WTC11 (cell line): ENCODE measurements at regions not wholly inside any gene's neighbourhood (a gene's known extent, or its start where the extent isn't known, plus 50 kb on each side); places are given as distances from the start of the nearest gene placed in this dataset.

Source experiments
- ATAC-seq: fragments of 200-7000 bp; cut with Tn5 transposase; 2 replicates; pipeline ENCODE4 v1.10.0; 2021; ENCODE audit warnings: mild to moderate bottlenecking, moderate library complexity
- CTCF ChIA-PET: fragments of 300-600 bp; sonication (Branson Sonifier 250); formaldehyde crosslinking; loops from one replicate; lab custom pipeline; 2021; ENCODE audit warnings: antibody characterized with exemption; lab: Charles Lee
- POLR2A ChIA-PET: fragments of 350-600 bp; sonication (Branson Sonifier 250); formaldehyde crosslinking; loops from one replicate; lab custom pipeline; 2021; ENCODE audit warnings: antibody characterized with exemption; lab: Charles Lee
- DNase-seq: peaks from one replicate; pipeline ENCODE4 v3.0.0; 2021; ENCODE audit warnings: low spot score
- H3K27ac Mint-ChIP-seq: 2 replicates; pipeline ENCODE4 v1.8.0; 2021; ENCODE audit warnings: mixed read lengths
- H3K27me3 Mint-ChIP-seq: 2 replicates; pipeline ENCODE4 v1.8.0; 2021; ENCODE audit warnings: low read depth, mild to moderate bottlenecking, moderate library complexity, mixed read lengths
- H3K36me3 Mint-ChIP-seq: 2 replicates; pipeline ENCODE4 v1.8.0; 2021; ENCODE audit warnings: mixed read lengths
- H3K4me1 Mint-ChIP-seq: 2 replicates; pipeline ENCODE4 v1.8.0; 2022; ENCODE audit warnings: mixed read lengths
- H3K4me3 Mint-ChIP-seq: 2 replicates; pipeline ENCODE4 v1.8.0; 2021; ENCODE audit warnings: mild to moderate bottlenecking, moderate library complexity, mixed read lengths
- H3K9me3 Mint-ChIP-seq: 2 replicates; pipeline ENCODE4 v1.8.0; 2021; ENCODE audit warnings: mixed read lengths
- ELF4 ChIP-seq: sonication (generic); formaldehyde crosslinking; IDR thresholded peaks from 2 replicates; pipeline ENCODE4 v1.8.1; 2022; ENCODE audit warnings: low read depth, mild to moderate bottlenecking, moderate library complexity, missing genetic modification reagents
- ESRRA ChIP-seq: sonication (generic); formaldehyde crosslinking; IDR thresholded peaks from 2 replicates; pipeline ENCODE4 v1.8.1; 2022; ENCODE audit warnings: mild to moderate bottlenecking, missing genetic modification reagents, borderline replicate concordance
- FOXJ3 ChIP-seq: sonication (generic); formaldehyde crosslinking; IDR thresholded peaks from 2 replicates; pipeline ENCODE4 v1.9.0; 2021; ENCODE audit warnings: missing genetic modification reagents, mild to moderate bottlenecking, borderline replicate concordance
- MXD4 ChIP-seq: fragments of 250-450 bp; sonication (Bioruptor Pico); IDR thresholded peaks from 2 replicates; pipeline ENCODE4 v1.8.0; 2021; ENCODE audit warnings: mild to moderate bottlenecking, moderate library complexity, borderline replicate concordance
- NFATC4 ChIP-seq: fragments of 250-450 bp; sonication (Bioruptor Pico); IDR thresholded peaks from 2 replicates; pipeline ENCODE4 v1.9.0; 2021; ENCODE audit warnings: mild to moderate bottlenecking
- NFE2L1 ChIP-seq: sonication (generic); formaldehyde crosslinking; IDR thresholded peaks from 2 replicates; pipeline ENCODE4 v1.8.1; 2023; ENCODE audit warnings: missing genetic modification reagents
- NR2C2 ChIP-seq: sonication (generic); formaldehyde crosslinking; IDR thresholded peaks from 2 replicates; pipeline ENCODE4 v1.8.0; 2022; ENCODE audit warnings: mild to moderate bottlenecking, missing genetic modification reagents
- ZNF121 ChIP-seq: sonication (generic); formaldehyde crosslinking; IDR thresholded peaks from 2 replicates; pipeline ENCODE4 v1.8.0; 2023; ENCODE audit warnings: missing genetic modification reagents
- ZNF219 ChIP-seq: sonication (generic); formaldehyde crosslinking; IDR thresholded peaks from 2 replicates; pipeline ENCODE4 v1.8.0; 2023; ENCODE audit warnings: missing genetic modification reagents, mild to moderate bottlenecking, borderline replicate concordance
- ZNF263 ChIP-seq: sonication (generic); formaldehyde crosslinking; IDR thresholded peaks from 2 replicates; pipeline ENCODE4 v1.8.1; 2022; ENCODE audit warnings: low read depth, mild to moderate bottlenecking, moderate library complexity, missing genetic modification reagents
- TF ChIP-seq, protein P1 (sequence below): sonication (generic); formaldehyde crosslinking; IDR thresholded peaks from 2 replicates; pipeline ENCODE4 v1.8.1; 2023; ENCODE audit warnings: mild to moderate bottlenecking, missing genetic modification reagents
- TF ChIP-seq, protein P2 (sequence below): sonication (generic); formaldehyde crosslinking; IDR thresholded peaks from 2 replicates; pipeline ENCODE4 v1.8.1; 2022; ENCODE audit warnings: mild to moderate bottlenecking, moderate library complexity, missing genetic modification reagents
- TF ChIP-seq, protein P3 (sequence below): fragments of 250-450 bp; sonication (Bioruptor Pico); IDR thresholded peaks from 2 replicates; pipeline ENCODE4 v1.9.0; 2021; ENCODE audit warnings: mild to moderate bottlenecking
- TF ChIP-seq, protein P4 (sequence below): sonication (generic); formaldehyde crosslinking; IDR thresholded peaks from 2 replicates; pipeline ENCODE4 v1.8.1; 2022; ENCODE audit warnings: mild to moderate bottlenecking, missing genetic modification reagents, moderate library complexity, borderline replicate concordance
- TF ChIP-seq, protein P5 (sequence below): fragments of 250-450 bp; sonication (Bioruptor Pico); IDR thresholded peaks from 2 replicates; pipeline ENCODE4 v1.9.0; 2021; ENCODE audit warnings: mild to moderate bottlenecking
- TF ChIP-seq, protein P6 (sequence below): fragments of 200-600 bp; IDR thresholded peaks from 2 replicates; pipeline ENCODE4 v1.8.0; 2022; ENCODE audit warnings: antibody characterized with exemption

DNA sequence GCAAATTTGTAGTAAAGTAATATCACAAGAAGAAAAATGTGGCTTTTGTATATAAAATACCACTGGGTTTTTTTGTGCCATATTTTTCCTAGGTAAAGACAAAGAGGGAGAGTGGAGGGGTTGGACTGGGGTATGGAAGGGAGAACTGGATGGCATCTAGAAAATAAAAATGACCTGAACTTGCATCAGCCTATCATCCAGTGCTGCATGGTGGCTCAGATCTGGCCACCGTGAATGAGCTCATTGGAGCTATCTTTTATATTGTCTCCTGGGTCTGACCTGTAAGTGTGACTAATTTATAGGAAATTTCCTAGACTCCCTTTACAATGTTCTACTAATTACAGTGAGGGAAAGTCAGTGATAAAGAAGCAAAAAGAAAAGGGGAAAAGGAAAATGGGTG, 369.0 kb downstream of the TMEM182 start:
- TF ChIP-seq ESRRA (CRISPR knock-in tag) (no peak), FOXJ3 (CRISPR knock-in tag) (no peak), NFE2L1 (CRISPR knock-in tag) (no peak), MXD4 (CRISPR knock-in tag) (no peak), NR2C2 (CRISPR knock-in tag) (no peak), ELF4 (CRISPR knock-in tag) (no peak), ZNF121 (CRISPR knock-in tag) (no peak), ZNF219 (CRISPR knock-in tag) (no peak), ZNF263 (CRISPR knock-in tag) (no peak), NFATC4 (CRISPR knock-in tag) (no peak)
- TF ChIP-seq, protein P1, sequence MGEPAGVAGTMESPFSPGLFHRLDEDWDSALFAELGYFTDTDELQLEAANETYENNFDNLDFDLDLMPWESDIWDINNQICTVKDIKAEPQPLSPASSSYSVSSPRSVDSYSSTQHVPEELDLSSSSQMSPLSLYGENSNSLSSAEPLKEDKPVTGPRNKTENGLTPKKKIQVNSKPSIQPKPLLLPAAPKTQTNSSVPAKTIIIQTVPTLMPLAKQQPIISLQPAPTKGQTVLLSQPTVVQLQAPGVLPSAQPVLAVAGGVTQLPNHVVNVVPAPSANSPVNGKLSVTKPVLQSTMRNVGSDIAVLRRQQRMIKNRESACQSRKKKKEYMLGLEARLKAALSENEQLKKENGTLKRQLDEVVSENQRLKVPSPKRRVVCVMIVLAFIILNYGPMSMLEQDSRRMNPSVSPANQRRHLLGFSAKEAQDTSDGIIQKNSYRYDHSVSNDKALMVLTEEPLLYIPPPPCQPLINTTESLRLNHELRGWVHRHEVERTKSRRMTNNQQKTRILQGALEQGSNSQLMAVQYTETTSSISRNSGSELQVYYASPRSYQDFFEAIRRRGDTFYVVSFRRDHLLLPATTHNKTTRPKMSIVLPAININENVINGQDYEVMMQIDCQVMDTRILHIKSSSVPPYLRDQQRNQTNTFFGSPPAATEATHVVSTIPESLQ (CRISPR knock-in tag) = no peak
- TF ChIP-seq, protein P2, sequence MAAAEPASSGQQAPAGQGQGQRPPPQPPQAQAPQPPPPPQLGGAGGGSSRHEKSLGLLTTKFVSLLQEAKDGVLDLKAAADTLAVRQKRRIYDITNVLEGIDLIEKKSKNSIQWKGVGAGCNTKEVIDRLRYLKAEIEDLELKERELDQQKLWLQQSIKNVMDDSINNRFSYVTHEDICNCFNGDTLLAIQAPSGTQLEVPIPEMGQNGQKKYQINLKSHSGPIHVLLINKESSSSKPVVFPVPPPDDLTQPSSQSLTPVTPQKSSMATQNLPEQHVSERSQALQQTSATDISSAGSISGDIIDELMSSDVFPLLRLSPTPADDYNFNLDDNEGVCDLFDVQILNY (CRISPR knock-in tag) = no peak
- TF ChIP-seq, protein P3, sequence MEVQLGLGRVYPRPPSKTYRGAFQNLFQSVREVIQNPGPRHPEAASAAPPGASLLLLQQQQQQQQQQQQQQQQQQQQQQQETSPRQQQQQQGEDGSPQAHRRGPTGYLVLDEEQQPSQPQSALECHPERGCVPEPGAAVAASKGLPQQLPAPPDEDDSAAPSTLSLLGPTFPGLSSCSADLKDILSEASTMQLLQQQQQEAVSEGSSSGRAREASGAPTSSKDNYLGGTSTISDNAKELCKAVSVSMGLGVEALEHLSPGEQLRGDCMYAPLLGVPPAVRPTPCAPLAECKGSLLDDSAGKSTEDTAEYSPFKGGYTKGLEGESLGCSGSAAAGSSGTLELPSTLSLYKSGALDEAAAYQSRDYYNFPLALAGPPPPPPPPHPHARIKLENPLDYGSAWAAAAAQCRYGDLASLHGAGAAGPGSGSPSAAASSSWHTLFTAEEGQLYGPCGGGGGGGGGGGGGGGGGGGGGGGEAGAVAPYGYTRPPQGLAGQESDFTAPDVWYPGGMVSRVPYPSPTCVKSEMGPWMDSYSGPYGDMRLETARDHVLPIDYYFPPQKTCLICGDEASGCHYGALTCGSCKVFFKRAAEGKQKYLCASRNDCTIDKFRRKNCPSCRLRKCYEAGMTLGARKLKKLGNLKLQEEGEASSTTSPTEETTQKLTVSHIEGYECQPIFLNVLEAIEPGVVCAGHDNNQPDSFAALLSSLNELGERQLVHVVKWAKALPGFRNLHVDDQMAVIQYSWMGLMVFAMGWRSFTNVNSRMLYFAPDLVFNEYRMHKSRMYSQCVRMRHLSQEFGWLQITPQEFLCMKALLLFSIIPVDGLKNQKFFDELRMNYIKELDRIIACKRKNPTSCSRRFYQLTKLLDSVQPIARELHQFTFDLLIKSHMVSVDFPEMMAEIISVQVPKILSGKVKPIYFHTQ = no peak
- TF ChIP-seq, protein P4, sequence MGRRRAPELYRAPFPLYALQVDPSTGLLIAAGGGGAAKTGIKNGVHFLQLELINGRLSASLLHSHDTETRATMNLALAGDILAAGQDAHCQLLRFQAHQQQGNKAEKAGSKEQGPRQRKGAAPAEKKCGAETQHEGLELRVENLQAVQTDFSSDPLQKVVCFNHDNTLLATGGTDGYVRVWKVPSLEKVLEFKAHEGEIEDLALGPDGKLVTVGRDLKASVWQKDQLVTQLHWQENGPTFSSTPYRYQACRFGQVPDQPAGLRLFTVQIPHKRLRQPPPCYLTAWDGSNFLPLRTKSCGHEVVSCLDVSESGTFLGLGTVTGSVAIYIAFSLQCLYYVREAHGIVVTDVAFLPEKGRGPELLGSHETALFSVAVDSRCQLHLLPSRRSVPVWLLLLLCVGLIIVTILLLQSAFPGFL (CRISPR knock-in tag) = no peak
- TF ChIP-seq, protein P5, sequence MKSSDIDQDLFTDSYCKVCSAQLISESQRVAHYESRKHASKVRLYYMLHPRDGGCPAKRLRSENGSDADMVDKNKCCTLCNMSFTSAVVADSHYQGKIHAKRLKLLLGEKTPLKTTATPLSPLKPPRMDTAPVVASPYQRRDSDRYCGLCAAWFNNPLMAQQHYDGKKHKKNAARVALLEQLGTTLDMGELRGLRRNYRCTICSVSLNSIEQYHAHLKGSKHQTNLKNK (CRISPR knock-in tag) = no peak
- TF ChIP-seq, protein P6, sequence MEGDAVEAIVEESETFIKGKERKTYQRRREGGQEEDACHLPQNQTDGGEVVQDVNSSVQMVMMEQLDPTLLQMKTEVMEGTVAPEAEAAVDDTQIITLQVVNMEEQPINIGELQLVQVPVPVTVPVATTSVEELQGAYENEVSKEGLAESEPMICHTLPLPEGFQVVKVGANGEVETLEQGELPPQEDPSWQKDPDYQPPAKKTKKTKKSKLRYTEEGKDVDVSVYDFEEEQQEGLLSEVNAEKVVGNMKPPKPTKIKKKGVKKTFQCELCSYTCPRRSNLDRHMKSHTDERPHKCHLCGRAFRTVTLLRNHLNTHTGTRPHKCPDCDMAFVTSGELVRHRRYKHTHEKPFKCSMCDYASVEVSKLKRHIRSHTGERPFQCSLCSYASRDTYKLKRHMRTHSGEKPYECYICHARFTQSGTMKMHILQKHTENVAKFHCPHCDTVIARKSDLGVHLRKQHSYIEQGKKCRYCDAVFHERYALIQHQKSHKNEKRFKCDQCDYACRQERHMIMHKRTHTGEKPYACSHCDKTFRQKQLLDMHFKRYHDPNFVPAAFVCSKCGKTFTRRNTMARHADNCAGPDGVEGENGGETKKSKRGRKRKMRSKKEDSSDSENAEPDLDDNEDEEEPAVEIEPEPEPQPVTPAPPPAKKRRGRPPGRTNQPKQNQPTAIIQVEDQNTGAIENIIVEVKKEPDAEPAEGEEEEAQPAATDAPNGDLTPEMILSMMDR = no peak
- Mint-ChIP-seq H3K27ac (no peak overlapping the region), H3K27me3 (no peaks in the 10 kb centered on the region), H3K4me3 (no peak overlapping the region), H3K36me3 (no peaks in the 10 kb centered on the region), H3K4me1 (no peaks in the 10 kb centered on the region), H3K9me3 (peaks cover 19% of the 10 kb centered on the region)
- DNase-seq (no peak), ATAC-seq (no peak)
- ChIA-PET POLR2A (no interaction called here), CTCF (no interaction called here)
